ENCODE measurements at regions not wholly inside any gene's neighbourhood (a gene's known extent, or its start where the extent isn't known, plus 50 kb on each side); places are given as distances from the start of the nearest gene placed in this dataset.

DNA sequence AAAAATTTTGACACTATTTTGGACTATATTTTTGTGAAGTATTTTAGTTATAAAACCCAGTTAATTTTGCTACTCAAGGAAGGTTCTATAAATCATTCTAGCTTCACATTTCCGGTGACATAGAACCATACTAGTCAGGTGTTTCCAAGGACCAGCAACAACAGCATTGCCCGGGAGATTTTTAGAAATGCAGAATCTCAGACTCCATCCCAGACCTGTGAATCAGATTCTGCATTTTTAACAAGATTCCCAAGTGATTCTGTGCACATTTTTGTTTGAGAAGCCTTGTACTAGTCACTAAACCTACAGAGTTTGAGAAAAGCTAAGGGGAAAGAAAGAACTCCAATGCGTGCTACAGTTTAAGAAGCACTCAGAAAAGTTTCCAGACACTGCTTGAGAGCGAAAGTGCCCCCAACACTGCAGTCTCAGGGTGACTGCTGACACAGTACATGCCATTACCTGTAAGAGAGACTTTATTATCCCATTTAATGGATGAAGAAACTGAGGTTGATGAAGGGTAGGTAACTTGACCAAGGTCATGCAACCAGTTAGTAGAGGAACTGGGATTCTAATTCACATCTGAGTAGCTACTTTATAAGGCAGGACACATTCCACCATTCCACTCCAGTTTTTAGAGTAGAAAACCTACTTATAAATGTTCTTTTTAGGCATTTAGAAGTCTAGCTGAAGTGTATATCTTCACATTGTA lies 49.7 kb upstream of the USP3 start:
- H3K36me3 Mint-ChIP-seq (ENCODE audit: low read depth, unreplicated experiment), result no peaks in the 10 kb centered on the region
- no peak overlapping the region for H3K27ac Mint-ChIP-seq (ENCODE audit: unreplicated experiment)
- no peak overlapping the region for H3K4me3 Mint-ChIP-seq (ENCODE audit: unreplicated experiment)
- no peaks in the 10 kb centered on the region for H3K9me3 Mint-ChIP-seq (ENCODE audit: unreplicated experiment)
- no peak for DNase-seq (ENCODE audit: low spot score)
- peaks cover 25% of the 10 kb centered on the region for H3K4me1 Mint-ChIP-seq (ENCODE audit: unreplicated experiment)
- TF ChIP-seq, protein P1, sequence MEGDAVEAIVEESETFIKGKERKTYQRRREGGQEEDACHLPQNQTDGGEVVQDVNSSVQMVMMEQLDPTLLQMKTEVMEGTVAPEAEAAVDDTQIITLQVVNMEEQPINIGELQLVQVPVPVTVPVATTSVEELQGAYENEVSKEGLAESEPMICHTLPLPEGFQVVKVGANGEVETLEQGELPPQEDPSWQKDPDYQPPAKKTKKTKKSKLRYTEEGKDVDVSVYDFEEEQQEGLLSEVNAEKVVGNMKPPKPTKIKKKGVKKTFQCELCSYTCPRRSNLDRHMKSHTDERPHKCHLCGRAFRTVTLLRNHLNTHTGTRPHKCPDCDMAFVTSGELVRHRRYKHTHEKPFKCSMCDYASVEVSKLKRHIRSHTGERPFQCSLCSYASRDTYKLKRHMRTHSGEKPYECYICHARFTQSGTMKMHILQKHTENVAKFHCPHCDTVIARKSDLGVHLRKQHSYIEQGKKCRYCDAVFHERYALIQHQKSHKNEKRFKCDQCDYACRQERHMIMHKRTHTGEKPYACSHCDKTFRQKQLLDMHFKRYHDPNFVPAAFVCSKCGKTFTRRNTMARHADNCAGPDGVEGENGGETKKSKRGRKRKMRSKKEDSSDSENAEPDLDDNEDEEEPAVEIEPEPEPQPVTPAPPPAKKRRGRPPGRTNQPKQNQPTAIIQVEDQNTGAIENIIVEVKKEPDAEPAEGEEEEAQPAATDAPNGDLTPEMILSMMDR (IDR thresholded peaks at IDR 0.05; ENCODE audit: unreplicated experiment), result no peak
- peaks cover 1% of the 10 kb centered on the region for H3K27me3 Mint-ChIP-seq (ENCODE audit: unreplicated experiment)
